ENCODE measurements at regions not wholly inside any gene's neighbourhood (a gene's known extent, or its start where the extent isn't known, plus 50 kb on each side); places are given as distances from the start of the nearest gene placed in this dataset.

DNA sequence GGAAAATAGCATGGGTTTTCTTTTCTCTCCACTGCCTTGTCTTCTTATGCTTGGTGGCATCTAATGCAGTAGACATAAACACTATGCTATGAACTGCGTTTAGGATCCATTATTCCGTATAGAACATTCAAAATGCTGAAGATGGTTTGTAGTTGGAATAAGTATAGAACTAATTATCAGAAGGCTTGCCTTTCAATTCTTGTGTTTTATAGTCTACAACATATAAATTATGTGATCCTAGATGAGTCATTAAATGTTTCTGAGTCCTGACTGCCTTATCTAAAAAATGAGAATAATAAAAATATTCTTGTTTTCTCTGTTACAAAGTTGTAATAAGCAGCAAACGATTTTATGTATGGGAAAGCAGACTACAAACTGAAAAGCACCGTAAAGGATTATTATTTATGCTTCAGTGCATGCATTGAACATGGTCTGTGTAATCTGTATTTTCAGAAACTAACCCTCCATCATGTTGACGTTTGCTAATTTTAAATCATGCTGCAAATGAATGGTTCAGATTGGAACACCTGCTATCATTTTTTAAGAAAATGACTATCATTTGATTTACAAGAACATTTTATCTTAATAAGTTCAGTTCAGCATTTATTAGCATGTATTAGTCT is 335.9 kb upstream of the AADAT start:
- CTCF ChIA-PET, result no interaction called here
- no peak for DNase-seq
- Mint-ChIP-seq H3K4me3 (ENCODE audit: low read depth, unreplicated experiment) (no peak overlapping the region), H3K4me1 (ENCODE audit: low read depth, unreplicated experiment) (no peaks in the 10 kb centered on the region), H3K36me3 (ENCODE audit: insufficient read depth, unreplicated experiment) (no peaks in the 10 kb centered on the region), H3K9me3 (ENCODE audit: low read depth, unreplicated experiment) (no peaks in the 10 kb centered on the region), H3K27ac (ENCODE audit: unreplicated experiment) (no peak overlapping the region), H3K27me3 (ENCODE audit: unreplicated experiment) (no peaks in the 10 kb centered on the region)
- intact Hi-C loops (cut with micrococcal nuclease; ENCODE audit: unreplicated experiment), result no loop called here
- TF ChIP-seq, protein P1, sequence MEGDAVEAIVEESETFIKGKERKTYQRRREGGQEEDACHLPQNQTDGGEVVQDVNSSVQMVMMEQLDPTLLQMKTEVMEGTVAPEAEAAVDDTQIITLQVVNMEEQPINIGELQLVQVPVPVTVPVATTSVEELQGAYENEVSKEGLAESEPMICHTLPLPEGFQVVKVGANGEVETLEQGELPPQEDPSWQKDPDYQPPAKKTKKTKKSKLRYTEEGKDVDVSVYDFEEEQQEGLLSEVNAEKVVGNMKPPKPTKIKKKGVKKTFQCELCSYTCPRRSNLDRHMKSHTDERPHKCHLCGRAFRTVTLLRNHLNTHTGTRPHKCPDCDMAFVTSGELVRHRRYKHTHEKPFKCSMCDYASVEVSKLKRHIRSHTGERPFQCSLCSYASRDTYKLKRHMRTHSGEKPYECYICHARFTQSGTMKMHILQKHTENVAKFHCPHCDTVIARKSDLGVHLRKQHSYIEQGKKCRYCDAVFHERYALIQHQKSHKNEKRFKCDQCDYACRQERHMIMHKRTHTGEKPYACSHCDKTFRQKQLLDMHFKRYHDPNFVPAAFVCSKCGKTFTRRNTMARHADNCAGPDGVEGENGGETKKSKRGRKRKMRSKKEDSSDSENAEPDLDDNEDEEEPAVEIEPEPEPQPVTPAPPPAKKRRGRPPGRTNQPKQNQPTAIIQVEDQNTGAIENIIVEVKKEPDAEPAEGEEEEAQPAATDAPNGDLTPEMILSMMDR (IDR thresholded peaks at IDR 0.05; ENCODE audit: unreplicated experiment), result no peak
- no TSS peak for BruUV-seq (replicated peaks)

DNA sequence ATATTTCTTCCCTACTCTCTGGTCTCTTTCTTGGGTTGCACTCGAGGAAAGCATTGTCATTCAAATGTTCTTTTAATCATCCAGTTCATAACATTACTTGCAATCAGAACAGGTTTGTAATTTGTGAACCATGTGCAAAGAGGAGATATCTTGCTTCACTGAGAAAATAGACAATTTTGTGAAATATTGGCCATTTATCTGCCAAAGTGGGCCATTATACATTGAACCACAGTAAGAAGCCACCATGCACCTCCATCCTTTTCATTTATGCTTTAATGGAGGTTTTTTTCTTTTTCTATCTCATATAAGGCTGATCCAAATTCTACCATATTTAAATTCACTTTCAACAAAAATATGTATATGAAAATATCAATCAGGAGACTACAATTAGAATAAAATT is 335.3 kb upstream of the AADAT start:
- TF ChIP-seq, protein P1 (IDR thresholded peaks at IDR 0.05; ENCODE audit: unreplicated experiment), result no peak
- no peak overlapping the region for H3K4me3 Mint-ChIP-seq (ENCODE audit: low read depth, unreplicated experiment)
- H3K9me3 Mint-ChIP-seq (ENCODE audit: low read depth, unreplicated experiment), result no peaks in the 10 kb centered on the region
- no peaks in the 10 kb centered on the region for H3K27me3 Mint-ChIP-seq (ENCODE audit: unreplicated experiment)
- H3K27ac Mint-ChIP-seq (ENCODE audit: unreplicated experiment), result no peak overlapping the region
- BruUV-seq (replicated peaks), result no TSS peak
- no peak for DNase-seq
- H3K36me3 Mint-ChIP-seq (ENCODE audit: insufficient read depth, unreplicated experiment), result no peaks in the 10 kb centered on the region
- intact Hi-C loops (cut with micrococcal nuclease; ENCODE audit: unreplicated experiment), result no loop called here
- peaks cover 2% of the 10 kb centered on the region for H3K4me1 Mint-ChIP-seq (ENCODE audit: low read depth, unreplicated experiment)
- CTCF ChIA-PET, result no interaction called here

DNA sequence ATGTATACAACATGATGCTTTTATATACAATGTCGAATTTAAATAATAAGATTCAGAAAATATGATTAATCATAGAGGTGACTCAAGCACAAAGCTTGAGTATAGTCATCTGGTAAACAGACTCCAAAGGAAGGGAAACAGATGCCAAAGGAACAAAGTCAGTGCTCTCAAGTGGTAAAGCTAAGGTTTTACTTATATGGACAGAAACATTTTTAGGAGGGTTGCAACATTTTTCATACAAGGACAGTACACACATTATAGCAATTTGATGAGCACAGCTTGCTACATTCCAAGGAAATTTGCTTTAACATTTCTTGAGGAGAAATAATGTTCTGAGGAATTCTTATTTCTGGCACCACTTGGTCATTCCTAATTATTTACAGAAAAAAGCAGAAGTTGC is 333.4 kb upstream of the AADAT start:
- DNase-seq, result no peak
- Mint-ChIP-seq H3K4me1 (ENCODE audit: low read depth, unreplicated experiment) (peaks cover 13% of the 10 kb centered on the region), H3K4me3 (ENCODE audit: low read depth, unreplicated experiment) (no peak overlapping the region), H3K27me3 (ENCODE audit: unreplicated experiment) (no peaks in the 10 kb centered on the region), H3K36me3 (ENCODE audit: insufficient read depth, unreplicated experiment) (no peaks in the 10 kb centered on the region), H3K27ac (ENCODE audit: unreplicated experiment) (no peak overlapping the region), H3K9me3 (ENCODE audit: low read depth, unreplicated experiment) (no peaks in the 10 kb centered on the region)
- intact Hi-C loops (cut with micrococcal nuclease; ENCODE audit: unreplicated experiment), result no loop called here
- BruUV-seq (replicated peaks), result no TSS peak
- TF ChIP-seq, protein P1 (IDR thresholded peaks at IDR 0.05; ENCODE audit: unreplicated experiment), result no peak
- CTCF ChIA-PET, result no interaction called here

DNA sequence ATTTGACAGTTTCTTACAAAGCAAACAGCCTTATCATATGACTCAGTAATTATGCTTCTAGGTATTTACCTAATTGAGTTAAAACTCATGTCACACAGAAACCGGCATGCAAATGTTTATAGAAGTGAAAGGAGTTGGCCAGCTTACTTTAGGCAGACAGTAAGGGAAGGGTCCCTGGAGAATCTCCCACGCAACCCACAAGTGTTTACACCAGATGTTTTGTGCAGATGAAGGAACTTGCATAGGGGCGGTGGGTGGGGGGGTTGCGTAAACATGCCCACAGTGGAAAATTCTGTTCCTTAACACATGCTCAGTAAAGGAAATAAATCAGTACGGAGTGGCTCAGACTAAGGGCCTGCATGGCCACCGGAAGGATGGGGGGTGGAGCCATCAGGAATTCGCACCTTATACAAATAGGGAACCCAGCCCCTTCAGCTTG is 330.5 kb upstream of the AADAT start:
- CTCF ChIA-PET, result no interaction called here
- no peaks in the 10 kb centered on the region for H3K27me3 Mint-ChIP-seq (ENCODE audit: unreplicated experiment)
- TF ChIP-seq, protein P1 (IDR thresholded peaks at IDR 0.05; ENCODE audit: unreplicated experiment), result no peak
- no peak overlapping the region for H3K4me3 Mint-ChIP-seq (ENCODE audit: low read depth, unreplicated experiment)
- BruUV-seq (replicated peaks), result no TSS peak
- peak; percentile 13 for DNase-seq
- intact Hi-C loops (cut with micrococcal nuclease; ENCODE audit: unreplicated experiment), result no loop called here
- no peak overlapping the region for H3K27ac Mint-ChIP-seq (ENCODE audit: unreplicated experiment)
- H3K4me1 Mint-ChIP-seq (ENCODE audit: low read depth, unreplicated experiment), result peaks cover 13% of the 10 kb centered on the region
- no peaks in the 10 kb centered on the region for H3K9me3 Mint-ChIP-seq (ENCODE audit: low read depth, unreplicated experiment)
- no peaks in the 10 kb centered on the region for H3K36me3 Mint-ChIP-seq (ENCODE audit: insufficient read depth, unreplicated experiment)
